ENCODE measurements at regions not wholly inside any gene's neighbourhood (a gene's known extent, or its start where the extent isn't known, plus 50 kb on each side); places are given as distances from the start of the nearest gene placed in this dataset.

DNA sequence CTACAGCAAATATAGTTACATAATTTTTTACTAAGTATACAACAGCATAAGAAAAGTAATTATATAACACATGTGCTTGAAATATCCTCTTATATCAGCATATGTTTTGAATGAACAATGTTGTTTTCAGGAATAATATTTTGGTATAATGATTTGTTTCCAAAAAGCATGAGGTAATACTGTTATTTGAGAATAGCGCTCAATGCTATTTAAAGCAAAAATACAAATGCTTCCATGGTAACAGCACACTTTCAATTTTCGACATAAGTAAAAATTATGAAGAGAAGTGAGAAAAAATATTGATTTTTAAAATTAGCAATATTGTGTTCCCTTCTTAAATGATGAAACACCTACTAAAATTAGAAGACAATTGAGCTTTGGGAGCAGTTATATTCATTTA lies 715.9 kb upstream of the ATXN8OS start:
- no peak for DNase-seq

- no peak for DNase-seq
These were observed 717.7 kb upstream of the ATXN8OS start for GRCh38 chr13:69389899-69390298.

GRCh38 chr13:69373747-69374425 lies 733.7 kb upstream of the ATXN8OS start:
- no peak for DNase-seq

DNA sequence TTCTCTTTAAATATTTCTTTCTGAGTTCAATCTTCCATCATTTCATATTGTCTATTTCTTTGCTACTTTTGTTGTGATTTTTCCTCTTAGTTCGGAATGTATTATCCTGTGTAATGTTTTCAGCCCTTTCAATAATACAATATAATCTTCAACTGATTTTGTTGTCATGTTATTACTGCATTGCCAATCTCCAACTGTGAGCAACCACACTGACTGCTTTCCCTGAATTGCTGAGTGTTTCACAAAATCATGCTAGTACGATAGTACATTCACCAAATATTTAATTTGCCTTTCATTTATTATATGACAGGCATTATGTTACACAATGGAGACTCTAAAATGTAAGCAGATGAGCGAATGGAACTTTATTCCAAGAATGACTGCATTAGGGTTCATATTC lies 744.3 kb upstream of the ATXN8OS start:
- no peak for DNase-seq

GRCh38 chr13:69331245-69331644 lies 776.4 kb upstream of the ATXN8OS start:
- DNase-seq: no peak

DNA sequence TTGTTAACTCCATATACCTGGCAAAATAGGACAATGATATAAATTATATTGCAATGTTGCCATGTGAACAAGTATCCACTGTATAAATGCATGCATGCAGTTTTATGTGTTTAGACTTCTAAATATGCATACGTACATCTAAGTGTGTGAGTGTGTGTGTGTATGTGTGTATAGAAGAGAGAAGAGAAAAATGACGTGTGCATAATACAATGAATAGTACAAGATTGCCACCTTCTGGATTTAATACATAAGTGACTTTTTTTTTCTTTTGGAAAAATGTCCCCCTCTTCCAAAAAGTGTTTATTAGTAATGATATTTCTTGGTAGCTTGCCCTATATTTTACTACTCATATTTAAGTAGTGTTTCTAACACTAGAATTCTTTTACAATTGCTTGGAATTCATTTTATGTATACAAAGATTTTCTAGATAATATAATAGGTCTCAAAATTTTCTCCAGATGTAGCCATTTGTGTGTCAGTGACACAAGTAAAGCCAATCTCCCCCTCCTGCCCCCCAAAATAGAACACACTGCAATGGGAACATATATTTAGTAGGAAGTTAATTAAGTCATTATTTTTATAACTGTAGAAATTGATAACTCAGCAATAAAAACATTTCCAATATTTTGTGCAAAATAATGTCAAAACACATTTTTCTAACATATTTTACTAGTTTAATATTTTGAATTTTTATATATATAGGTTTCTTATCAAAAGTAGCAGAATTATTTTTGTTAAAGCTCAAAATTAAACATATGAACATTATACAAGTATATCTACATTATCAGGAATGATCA lies 783.3 kb upstream of the ATXN8OS start:
- no peak for DNase-seq

DNA sequence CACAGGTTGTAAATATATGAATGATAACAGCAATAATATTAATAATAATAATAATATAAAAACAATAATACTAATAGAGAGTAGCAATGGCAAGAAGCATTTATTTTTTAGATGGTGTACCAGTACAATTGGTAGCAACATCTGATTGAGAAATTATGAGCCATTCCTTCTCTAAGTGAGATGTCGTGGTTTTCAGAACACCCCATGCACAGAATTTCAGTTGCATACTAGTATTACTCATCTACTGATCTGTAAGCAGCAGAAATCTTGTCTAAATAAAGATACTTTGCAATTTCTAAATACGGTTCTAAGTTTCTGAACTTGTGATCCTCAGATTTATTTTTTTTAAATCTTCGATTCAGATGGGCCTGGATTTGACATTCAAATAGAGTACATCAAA lies 788.0 kb upstream of the ATXN8OS start:
- DNase-seq: no peak

DNA sequence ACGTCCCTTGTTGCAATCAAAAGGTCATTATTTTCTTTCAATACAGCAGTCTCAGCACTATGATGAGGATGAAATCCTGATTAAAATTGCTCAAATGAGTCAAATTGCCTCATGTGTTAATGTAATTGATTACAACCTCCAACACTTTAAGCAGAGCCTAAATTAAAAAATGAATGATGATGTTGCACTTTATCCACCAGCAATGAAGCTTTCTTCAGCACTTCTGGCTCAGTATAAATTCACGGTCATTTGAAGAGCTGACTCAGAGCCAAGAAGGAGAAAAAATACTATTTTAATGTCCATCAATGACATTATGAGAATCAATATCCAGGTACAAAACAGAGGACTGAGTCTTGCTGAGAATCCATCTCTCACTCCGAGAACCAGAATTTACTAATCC lies 792.6 kb upstream of the ATXN8OS start:
- DNase-seq: no peak

DNA sequence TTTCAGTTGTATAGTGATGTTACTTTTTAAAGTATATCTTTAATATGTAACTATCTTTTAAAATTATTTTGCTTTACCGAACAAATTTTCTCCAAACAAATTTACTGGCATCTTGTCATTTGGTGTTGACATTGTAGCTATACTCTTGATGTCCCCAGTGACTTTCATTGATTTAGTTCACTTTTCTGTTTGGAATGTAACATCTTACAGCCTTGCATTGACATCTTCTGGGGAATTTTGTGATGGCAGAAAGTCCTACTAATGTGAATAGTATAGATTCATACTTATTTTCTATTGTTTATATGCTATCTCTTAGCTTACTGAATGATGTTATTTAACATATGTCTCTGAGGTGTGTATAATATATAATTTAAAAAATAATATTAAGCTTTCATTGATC lies 800.9 kb upstream of the ATXN8OS start:
- DNase-seq: no peak

- no peak for DNase-seq
These were observed 807.5 kb upstream of the ATXN8OS start for GRCh38 chr13:69300131-69300530.

DNA sequence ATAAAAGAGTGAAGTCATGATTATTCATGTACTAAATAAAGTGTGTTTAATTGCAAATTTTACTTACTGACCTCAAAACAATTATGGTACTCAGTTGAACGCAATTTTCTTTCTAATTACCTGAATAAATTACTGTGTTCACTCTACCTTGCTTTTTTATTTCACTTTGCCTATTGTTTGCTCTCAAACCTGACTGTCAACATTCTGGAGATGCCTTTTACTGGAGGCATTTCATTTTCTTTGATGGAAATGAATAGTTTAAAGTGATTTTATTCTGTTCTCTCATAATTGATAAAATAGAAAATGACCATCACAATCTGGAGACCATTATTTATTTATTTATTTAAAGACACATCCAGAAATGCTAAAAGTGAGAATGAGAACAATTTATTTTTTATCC lies 811.5 kb upstream of the ATXN8OS start:
- DNase-seq: no peak

GRCh38 chr13:69292789-69293425 lies 814.7 kb upstream of the ATXN8OS start:
- no peak for DNase-seq

DNA sequence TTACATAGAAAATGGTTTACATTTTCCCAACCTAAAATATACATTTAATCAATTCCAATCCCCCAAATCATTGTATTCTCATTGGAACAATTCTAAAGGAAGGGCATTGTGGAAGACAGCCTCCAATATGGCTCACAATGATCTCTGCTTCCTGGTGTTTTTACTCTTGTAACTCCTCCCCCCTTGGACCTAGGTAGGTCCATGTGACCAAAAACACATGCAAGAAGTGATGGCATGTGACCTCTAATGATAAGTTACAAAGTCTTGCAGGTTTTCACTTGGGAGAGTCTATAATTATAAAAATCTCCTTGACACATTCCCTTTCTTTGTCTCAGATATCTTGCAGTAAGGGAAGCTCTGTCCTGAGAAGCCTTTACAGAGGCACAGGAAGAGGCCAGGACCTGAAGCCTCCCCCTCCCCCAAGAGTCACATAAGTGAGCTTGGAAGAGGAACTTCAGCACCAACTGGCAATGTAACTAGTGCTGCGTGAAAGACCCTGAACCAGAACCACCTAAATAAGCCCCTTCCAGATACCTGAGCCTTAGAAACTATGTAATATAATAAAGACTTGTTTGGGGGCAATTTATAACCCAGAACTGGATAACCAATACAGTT lies 816.2 kb upstream of the ATXN8OS start:
- no peak for DNase-seq

DNA sequence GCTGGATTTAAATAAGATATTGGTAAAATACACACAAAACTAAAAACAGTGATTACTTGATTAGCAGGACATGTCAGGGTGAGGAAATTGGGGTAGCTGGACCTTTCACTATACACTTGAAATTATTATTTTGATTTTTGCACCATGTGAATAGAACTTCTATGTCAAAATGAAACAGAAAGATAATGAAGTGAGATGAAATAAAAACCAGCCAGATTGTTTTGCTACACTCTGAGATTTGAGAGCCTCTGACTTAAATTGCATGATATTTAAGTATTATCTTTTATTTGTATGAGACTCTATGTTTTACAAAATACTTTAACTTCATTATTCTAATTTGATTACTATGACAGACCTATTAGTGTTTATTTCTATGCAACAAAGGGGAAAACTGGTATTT lies 819.6 kb upstream of the ATXN8OS start:
- DNase-seq: no peak

DNA sequence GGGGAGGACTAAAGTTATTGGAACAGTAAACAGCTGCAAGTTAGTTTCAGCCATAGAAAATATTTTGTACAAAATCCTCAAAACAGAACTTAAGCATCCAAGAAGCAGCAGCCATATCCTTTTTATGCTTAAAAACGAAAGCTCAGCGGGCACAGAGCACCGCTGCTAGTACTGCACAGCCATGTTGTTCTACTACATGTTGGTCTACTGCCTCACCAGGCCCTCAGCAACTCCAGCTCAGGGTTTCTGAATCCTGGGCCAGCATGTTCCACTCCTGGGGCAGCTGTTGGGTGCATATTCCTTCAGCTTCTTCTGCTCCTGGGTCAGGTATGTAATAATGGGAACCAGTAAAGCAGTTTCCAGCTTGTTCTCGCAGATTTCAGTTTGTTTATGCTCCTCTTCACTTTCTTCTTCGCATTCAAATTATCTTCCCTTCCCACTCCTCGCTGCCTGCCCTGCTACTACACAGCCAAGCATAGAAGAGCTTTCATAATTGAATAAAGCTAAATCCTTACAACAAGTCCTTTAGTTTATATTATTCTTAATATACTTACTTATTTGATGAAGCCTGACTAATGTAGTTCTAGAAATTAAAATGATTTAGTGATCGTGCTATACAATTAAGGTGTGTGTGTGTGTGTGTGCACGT lies 820.5 kb upstream of the ATXN8OS start:
- DNase-seq: no peak

DNA sequence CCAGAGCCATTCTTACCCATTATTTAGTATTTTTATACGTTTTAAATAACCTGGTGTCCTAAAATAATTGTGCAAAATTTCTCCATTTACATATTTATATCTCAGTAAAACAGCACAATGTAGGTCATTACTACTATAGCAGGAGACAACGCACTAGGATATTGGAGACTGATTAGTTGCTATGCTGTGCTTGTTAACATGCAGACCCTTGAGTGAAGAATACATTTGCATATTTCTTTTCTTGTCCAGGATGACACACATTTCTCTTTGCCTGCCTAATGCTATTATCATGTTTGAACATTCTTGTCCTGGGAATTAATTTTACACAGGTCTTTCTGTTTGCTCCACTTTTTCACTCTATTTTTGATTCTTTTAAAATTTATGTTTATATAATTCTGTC lies 823.8 kb upstream of the ATXN8OS start:
- no peak for DNase-seq

DNA sequence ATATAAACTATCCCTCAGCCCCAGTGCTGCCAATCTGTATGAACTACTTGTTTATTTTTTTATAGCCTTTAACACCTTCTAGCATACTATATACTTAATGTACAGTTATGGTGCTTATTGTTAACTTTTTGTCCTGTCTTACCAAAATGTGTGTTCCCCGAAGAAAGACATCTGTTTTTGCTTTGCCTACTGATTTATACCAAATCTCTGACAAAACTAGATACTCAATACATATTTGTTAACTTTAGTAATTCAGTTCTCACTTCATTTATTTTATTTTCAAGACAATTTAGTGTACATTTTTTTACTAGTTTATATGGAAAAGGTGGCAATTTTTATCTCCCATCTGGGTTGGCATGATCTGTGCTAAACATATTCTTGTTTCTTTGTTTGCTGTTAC lies 824.3 kb upstream of the ATXN8OS start:
- no peak for DNase-seq

DNA sequence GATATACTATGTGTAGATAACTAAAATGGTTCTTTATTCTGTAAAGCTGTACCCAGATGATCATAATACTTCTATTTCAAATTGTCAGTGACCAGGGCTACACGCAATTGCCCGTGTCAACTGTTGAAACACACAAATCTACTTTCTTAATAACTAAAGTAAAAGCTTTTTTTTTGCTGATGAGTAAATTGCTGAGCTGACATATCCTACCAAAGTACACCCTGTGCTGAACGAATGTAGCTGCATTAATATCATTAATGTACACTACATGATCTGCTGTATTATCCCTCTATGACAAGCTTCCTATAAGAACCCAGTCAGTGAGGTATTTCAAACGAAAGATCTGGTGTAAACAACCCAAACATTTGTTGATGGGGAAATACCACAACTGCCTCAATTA lies 827.2 kb upstream of the ATXN8OS start:
- DNase-seq: no peak

DNA sequence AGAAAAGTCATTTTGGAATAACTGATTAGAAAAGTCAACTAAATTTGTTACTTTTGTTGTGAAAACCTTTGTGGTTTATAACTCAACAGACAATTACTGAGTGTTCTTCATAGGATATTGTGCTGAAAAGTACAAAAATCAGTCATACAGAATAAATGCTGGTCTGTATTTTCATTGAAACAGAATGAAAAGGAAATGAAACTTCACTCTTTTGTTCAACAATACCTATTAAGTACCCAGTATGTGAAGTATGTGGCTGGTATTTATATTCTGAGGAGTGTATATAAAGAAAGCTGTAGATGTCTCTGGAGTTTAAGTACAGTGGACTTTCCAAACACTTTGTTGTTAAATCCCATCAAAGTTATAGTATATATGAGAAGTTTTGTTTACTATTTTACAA lies 828.4 kb upstream of the ATXN8OS start:
- DNase-seq: no peak

DNA sequence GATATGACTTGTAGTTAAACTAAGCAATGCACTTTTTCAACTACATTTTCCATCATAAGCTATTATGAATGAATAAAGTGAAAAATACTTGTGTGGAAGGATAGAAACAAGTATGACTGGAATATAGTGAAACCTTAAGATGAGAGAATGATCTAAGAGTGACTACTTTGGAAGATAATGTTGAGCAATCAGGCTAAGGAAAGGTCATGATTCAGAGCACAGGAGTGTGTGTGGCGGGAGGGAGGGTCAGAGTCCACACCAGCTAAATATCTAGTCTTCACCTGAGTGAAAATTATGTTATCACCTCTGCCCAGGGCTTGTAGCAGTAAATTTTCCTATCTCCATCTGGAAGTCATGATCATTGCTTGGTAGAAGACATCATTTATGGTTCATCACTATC lies 833.4 kb upstream of the ATXN8OS start:
- DNase-seq: no peak

GRCh38 chr13:69264362-69265334 lies 843.0 kb upstream of the ATXN8OS start:
- no peak for DNase-seq

GRCh38 chr13:69243366-69243765 lies 864.3 kb upstream of the ATXN8OS start:
- DNase-seq: no peak

Data from DMS79 (cell line).